NCI-H2227 (cell line): ENCODE measurements at regions not wholly inside any gene's neighbourhood (a gene's known extent, or its start where the extent isn't known, plus 50 kb on each side); places are given as distances from the start of the nearest gene placed in this dataset.

Experiments
- DNase-seq: peaks from one replicate; lab custom pipeline; 2025; ENCODE audit not compliant: unreplicated experiment; lab: John Stamatoyannopoulos, UW

GRCh38 chr3:144200004-144200403 lies 228.4 kb downstream of the DIPK2A start:
- DNase-seq = no peak

GRCh38 chr3:144200466-144200865 lies 228.8 kb downstream of the DIPK2A start:
- no peak for DNase-seq

- no peak for DNase-seq
Measured at GRCh38 chr3:144221761-144222160, 250.1 kb downstream of the DIPK2A start.

GRCh38 chr3:144229330-144229729 lies 257.7 kb downstream of the DIPK2A start:
- no peak for DNase-seq

GRCh38 chr3:144229953-144230352 lies 258.3 kb downstream of the DIPK2A start:
- DNase-seq = no peak

GRCh38 chr3:144235489-144235888 lies 263.9 kb downstream of the DIPK2A start:
- no peak for DNase-seq

GRCh38 chr3:144237351-144237750 lies 265.7 kb downstream of the DIPK2A start:
- DNase-seq = peak; percentile 64

- DNase-seq = no peak
Measured at GRCh38 chr3:144241404-144241803, 269.8 kb downstream of the DIPK2A start.

GRCh38 chr3:144242747-144243146 lies 271.1 kb downstream of the DIPK2A start:
- DNase-seq = no peak

GRCh38 chr3:144244662-144245061 lies 273.0 kb downstream of the DIPK2A start:
- no peak for DNase-seq

GRCh38 chr3:144252896-144253295 lies 281.3 kb downstream of the DIPK2A start:
- DNase-seq = no peak

GRCh38 chr3:144257381-144257780 lies 285.8 kb downstream of the DIPK2A start:
- DNase-seq = no peak

GRCh38 chr3:144259267-144259666 lies 287.6 kb downstream of the DIPK2A start:
- no peak for DNase-seq

GRCh38 chr3:144263706-144264105 lies 292.1 kb downstream of the DIPK2A start:
- DNase-seq = no peak

- DNase-seq = no peak
Measured at GRCh38 chr3:144264350-144264749, 292.7 kb downstream of the DIPK2A start.

GRCh38 chr3:144264794-144265193 lies 293.2 kb downstream of the DIPK2A start:
- no peak for DNase-seq

- DNase-seq = no peak
Measured at GRCh38 chr3:144265542-144266100, 294.0 kb downstream of the DIPK2A start.

- no peak for DNase-seq
Measured at GRCh38 chr3:144270100-144270499, 298.5 kb downstream of the DIPK2A start.

- peak; percentile 67 for DNase-seq
Measured at GRCh38 chr3:144272680-144273079, 301.1 kb downstream of the DIPK2A start.

GRCh38 chr3:144273601-144274000 lies 302.0 kb downstream of the DIPK2A start:
- no peak for DNase-seq

- DNase-seq = no peak
Measured at GRCh38 chr3:144275005-144275404, 303.4 kb downstream of the DIPK2A start.

GRCh38 chr3:144282313-144282712 lies 310.7 kb downstream of the DIPK2A start:
- DNase-seq = no peak

GRCh38 chr3:144286235-144286910 lies 314.8 kb downstream of the DIPK2A start:
- DNase-seq = no peak
